ENCODE measurements at regions not wholly inside any gene's neighbourhood (a gene's known extent, or its start where the extent isn't known, plus 50 kb on each side); places are given as distances from the start of the nearest gene placed in this dataset.
"Not testable (repeated sequence)": the region's sequence is repeated elsewhere in the genome, so short reads cannot be mapped to it uniquely, and the experiment has no call there.

GRCh38 chr5:120329095-120329494, 135.0 kb upstream of the PRR16 start:
- no peaks in the 10 kb centered on the region for H3K4me1 ChIP-seq (ENCODE audit: insufficient read depth, low read length)
- no peaks in the 10 kb centered on the region for H3K79me2 ChIP-seq (ENCODE audit: insufficient read depth, low read length)
- no peaks in the 10 kb centered on the region for H3K9me3 ChIP-seq (ENCODE audit: low read depth, low read length)
- H3K36me3 ChIP-seq (ENCODE audit: insufficient read depth, low read length), result no peaks in the 10 kb centered on the region
- DNase-seq (ENCODE audit: insufficient read length, low spot score, missing footprints), result no peak
- H4K20me1 ChIP-seq (ENCODE audit: insufficient read depth, low read length), result no peaks in the 10 kb centered on the region
- H3K4me3 ChIP-seq (ENCODE audit: insufficient read depth, low read length), result no peak overlapping the region
- no peak overlapping the region for H3K4me2 ChIP-seq (ENCODE audit: insufficient read depth, low read length)
- no peak overlapping the region for H3K27ac ChIP-seq (ENCODE audit: low read depth, low read length)
- H3K27me3 ChIP-seq (ENCODE audit: insufficient read depth, low read length), result no peaks in the 10 kb centered on the region
- TF ChIP-seq CTCF (IDR thresholded peaks at IDR 0.05; ENCODE audit: extremely low read depth, low read depth, low read length), result no peak
- no peak overlapping the region for H2AFZ ChIP-seq (ENCODE audit: low read length)

GRCh38 chr5:120330558-120330957, 133.5 kb upstream of the PRR16 start:
- Histone ChIP-seq H3K4me1 (ENCODE audit: insufficient read depth, low read length) (no peaks in the 10 kb centered on the region), H3K4me2 (ENCODE audit: insufficient read depth, low read length) (no peak overlapping the region), H3K36me3 (ENCODE audit: insufficient read depth, low read length) (no peaks in the 10 kb centered on the region), H3K79me2 (ENCODE audit: insufficient read depth, low read length) (no peaks in the 10 kb centered on the region), H3K9me3 (ENCODE audit: low read depth, low read length) (no peaks in the 10 kb centered on the region), H2AFZ (ENCODE audit: low read length) (no peak overlapping the region), H3K4me3 (ENCODE audit: insufficient read depth, low read length) (no peak overlapping the region), H3K27ac (ENCODE audit: low read depth, low read length) (no peak overlapping the region), H3K27me3 (ENCODE audit: insufficient read depth, low read length) (no peaks in the 10 kb centered on the region), H4K20me1 (ENCODE audit: insufficient read depth, low read length) (no peaks in the 10 kb centered on the region)
- TF ChIP-seq CTCF (IDR thresholded peaks at IDR 0.05; ENCODE audit: extremely low read depth, low read depth, low read length), result no peak
- DNase-seq (ENCODE audit: insufficient read length, low spot score, missing footprints), result no peak

GRCh38 chr5:120344181-120344580, 119.9 kb upstream of the PRR16 start:
- no peak for DNase-seq (ENCODE audit: insufficient read length, low spot score, missing footprints)

GRCh38 chr5:120345947-120346346, 118.2 kb upstream of the PRR16 start:
- no peaks in the 10 kb centered on the region for H3K27me3 ChIP-seq (ENCODE audit: insufficient read depth, low read length)
- H3K36me3 ChIP-seq (ENCODE audit: insufficient read depth, low read length), result no peaks in the 10 kb centered on the region
- no peak for TF ChIP-seq CTCF (IDR thresholded peaks at IDR 0.05; ENCODE audit: extremely low read depth, low read depth, low read length)
- H2AFZ ChIP-seq (ENCODE audit: low read length), result no peak overlapping the region
- no peaks in the 10 kb centered on the region for H3K4me1 ChIP-seq (ENCODE audit: insufficient read depth, low read length)
- H3K9me3 ChIP-seq (ENCODE audit: low read depth, low read length), result no peaks in the 10 kb centered on the region
- no peak overlapping the region for H3K27ac ChIP-seq (ENCODE audit: low read depth, low read length)
- H4K20me1 ChIP-seq (ENCODE audit: insufficient read depth, low read length), result no peaks in the 10 kb centered on the region
- H3K4me2 ChIP-seq (ENCODE audit: insufficient read depth, low read length), result no peak overlapping the region
- no peaks in the 10 kb centered on the region for H3K79me2 ChIP-seq (ENCODE audit: insufficient read depth, low read length)
- DNase-seq (ENCODE audit: insufficient read length, low spot score, missing footprints), result no peak
- H3K4me3 ChIP-seq (ENCODE audit: insufficient read depth, low read length), result no peak overlapping the region

More at GRCh38 chr5:120344181-120344580, 119.9 kb upstream of the PRR16 start:
- Histone ChIP-seq H3K4me3 (ENCODE audit: insufficient read depth, low read length) (no peak overlapping the region), H4K20me1 (ENCODE audit: insufficient read depth, low read length) (no peaks in the 10 kb centered on the region), H3K27ac (ENCODE audit: low read depth, low read length) (no peak overlapping the region), H2AFZ (ENCODE audit: low read length) (no peak overlapping the region), H3K4me1 (ENCODE audit: insufficient read depth, low read length) (no peaks in the 10 kb centered on the region), H3K9me3 (ENCODE audit: low read depth, low read length) (no peaks in the 10 kb centered on the region), H3K27me3 (ENCODE audit: insufficient read depth, low read length) (no peaks in the 10 kb centered on the region), H3K4me2 (ENCODE audit: insufficient read depth, low read length) (no peak overlapping the region), H3K79me2 (ENCODE audit: insufficient read depth, low read length) (no peaks in the 10 kb centered on the region), H3K36me3 (ENCODE audit: insufficient read depth, low read length) (no peaks in the 10 kb centered on the region)
- no peak for TF ChIP-seq CTCF (IDR thresholded peaks at IDR 0.05; ENCODE audit: extremely low read depth, low read depth, low read length)

GRCh38 chr5:120351071-120351470, 113.0 kb upstream of the PRR16 start:
- not testable (repeated sequence) for H3K4me3 ChIP-seq (ENCODE audit: insufficient read depth, low read length); DNase-seq (ENCODE audit: insufficient read length, low spot score, missing footprints); H3K27ac ChIP-seq (ENCODE audit: low read depth, low read length); H4K20me1 ChIP-seq (ENCODE audit: insufficient read depth, low read length); H3K79me2 ChIP-seq (ENCODE audit: insufficient read depth, low read length); H3K4me1 ChIP-seq (ENCODE audit: insufficient read depth, low read length); H3K4me2 ChIP-seq (ENCODE audit: insufficient read depth, low read length); H3K36me3 ChIP-seq (ENCODE audit: insufficient read depth, low read length); H2AFZ ChIP-seq (ENCODE audit: low read length); H3K9me3 ChIP-seq (ENCODE audit: low read depth, low read length); H3K27me3 ChIP-seq (ENCODE audit: insufficient read depth, low read length)
